ENCODE measurements at regions not wholly inside any gene's neighbourhood (a gene's known extent, or its start where the extent isn't known, plus 50 kb on each side); places are given as distances from the start of the nearest gene placed in this dataset.

- in situ Hi-C loops (cut with MboI; ENCODE audit: low sequenced_read_pairs) (no loop called here), dilution Hi-C loops (cut with HindIII; ENCODE audit: low sequenced_read_pairs, unreplicated experiment) (no loop called here), intact Hi-C loops (cut with micrococcal nuclease) (no loop called here)
- WGBS, 2 experiments (ENCODE audit: extremely low coverage in 2 of 2, insufficient read length in 1 of 2) = no CpG with 5 or more reads among the region's 5 CpGs
- Histone ChIP-seq H2AK5ac (ENCODE audit: low read depth, low read length) (no peak overlapping the region), H2BK120ac (ENCODE audit: low read depth, low read length) (no peak overlapping the region), H3K4me3 (ENCODE audit: insufficient read depth, low read depth, low read length) (no peak overlapping the region), H3K23ac (ENCODE audit: low read depth, low read length) (no peak overlapping the region), H2BK5ac (ENCODE audit: low read depth, low read length, poor library complexity, severe bottlenecking) (no peak overlapping the region), H3K27me3 (ENCODE audit: control insufficient read depth, insufficient read depth, low read length) (peaks cover 3% of the 10 kb centered on the region; the same call in 1 of the 2 replicates), H3K9me1 (ENCODE audit: insufficient read depth, low read length) (no peaks in the 10 kb centered on the region), H3K4me1 (ENCODE audit: control insufficient read depth, insufficient read depth, low read length) (no peaks in the 10 kb centered on the region), H3K18ac (ENCODE audit: low read depth, low read length) (no peak overlapping the region), H4K91ac (ENCODE audit: insufficient read depth, low read depth, low read length) (no peak overlapping the region), H3K14ac (replicated peaks; ENCODE audit: low read depth, low read length) (no peak overlapping the region), H3K9ac (ENCODE audit: low read depth, low read length) (no peak overlapping the region), H3K4ac (ENCODE audit: low read depth, low read length) (no peak overlapping the region), H4K20me1 (ENCODE audit: insufficient read depth, low read length) (no peaks in the 10 kb centered on the region), H2BK15ac (ENCODE audit: low read depth, low read length) (no peak overlapping the region), H3K36me3 (ENCODE audit: control insufficient read depth, insufficient read depth, low read length) (no peaks in the 10 kb centered on the region), H4K8ac (ENCODE audit: low read depth in 2 of 2, low read length in 2 of 2) (no peak overlapping the region), H3K27ac (ENCODE audit: insufficient read depth, low read length) (no peak overlapping the region), H3K79me1 (ENCODE audit: low read depth in 1 of 2, low read length in 2 of 2) (no peaks in the 10 kb centered on the region), H3K9me3 (ENCODE audit: control insufficient read depth, insufficient read depth, low read length) (no peaks in the 10 kb centered on the region), H3K56ac (ENCODE audit: extremely low read depth, insufficient read depth, low read length) (no peak overlapping the region), H4K5ac (ENCODE audit: low read depth, low read length) (no peak overlapping the region), H2BK20ac (ENCODE audit: low read depth, low read length) (no peak overlapping the region), H3K4me2 (ENCODE audit: low read depth, low read length) (no peak overlapping the region), H2AFZ (replicated peaks; ENCODE audit: low read length, poor library complexity) (no peak overlapping the region), H2AK9ac (replicated peaks; ENCODE audit: low read depth, low read length, poor library complexity) (no peak overlapping the region)
- DNase-seq (no peak), ATAC-seq (ENCODE audit: low read depth) (no peak)
- no TSS peak for BruUV-seq (replicated peaks)
- CTCF ChIA-PET = no interaction called here
- POLR2A ChIA-PET (ENCODE audit: unreplicated experiment) = no interaction called here
- TF ChIP-seq USF2 (IDR thresholded peaks at IDR 0.05; ENCODE audit: low read depth, low read length) (no peak), RCOR1 (IDR thresholded peaks at IDR 0.05; ENCODE audit: insufficient replicate concordance, low read length) (no peak), CEBPB (IDR thresholded peaks at IDR 0.05; ENCODE audit: low read depth, low read length) (peak; percentile 37; the same call in 1 of the 2 replicates)
- TF ChIP-seq, protein P1, sequence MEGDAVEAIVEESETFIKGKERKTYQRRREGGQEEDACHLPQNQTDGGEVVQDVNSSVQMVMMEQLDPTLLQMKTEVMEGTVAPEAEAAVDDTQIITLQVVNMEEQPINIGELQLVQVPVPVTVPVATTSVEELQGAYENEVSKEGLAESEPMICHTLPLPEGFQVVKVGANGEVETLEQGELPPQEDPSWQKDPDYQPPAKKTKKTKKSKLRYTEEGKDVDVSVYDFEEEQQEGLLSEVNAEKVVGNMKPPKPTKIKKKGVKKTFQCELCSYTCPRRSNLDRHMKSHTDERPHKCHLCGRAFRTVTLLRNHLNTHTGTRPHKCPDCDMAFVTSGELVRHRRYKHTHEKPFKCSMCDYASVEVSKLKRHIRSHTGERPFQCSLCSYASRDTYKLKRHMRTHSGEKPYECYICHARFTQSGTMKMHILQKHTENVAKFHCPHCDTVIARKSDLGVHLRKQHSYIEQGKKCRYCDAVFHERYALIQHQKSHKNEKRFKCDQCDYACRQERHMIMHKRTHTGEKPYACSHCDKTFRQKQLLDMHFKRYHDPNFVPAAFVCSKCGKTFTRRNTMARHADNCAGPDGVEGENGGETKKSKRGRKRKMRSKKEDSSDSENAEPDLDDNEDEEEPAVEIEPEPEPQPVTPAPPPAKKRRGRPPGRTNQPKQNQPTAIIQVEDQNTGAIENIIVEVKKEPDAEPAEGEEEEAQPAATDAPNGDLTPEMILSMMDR (conservative IDR thresholded peaks at IDR 0.05; ENCODE audit: low read depth, low read length) = no peak
These were observed 153.5 kb upstream of the CTTNBP2NL start for GRCh38 chr1:112242470-112242869.
